Stimulated activated effector memory CD8-positive, alpha-beta T cell treated with anti-CD3 and anti-CD28 coated beads, Interleukin-12 subunit alpha, Interleukin-12 subunit beta, amount 100 ng/mL, for 72 hours (primary cell): ENCODE measurements at regions not wholly inside any gene's neighbourhood (a gene's known extent, or its start where the extent isn't known, plus 50 kb on each side); places are given as distances from the start of the nearest gene placed in this dataset.
"Not testable (repeated sequence)": the region's sequence is repeated elsewhere in the genome, so short reads cannot be mapped to it uniquely, and the experiment has no call there.

ENCODE experiments used
- ATAC-seq: fragments of 150-1000 bp; cut with Tn5 transposase; 2 replicates; pipeline ENCODE4 v1.10.0; 2021
- DNase-seq, 2 donors: peaks; one replicate each; pipeline ENCODE4 v3.0.0; 2021 to 2022; ENCODE audit warnings: low spot score in 2 of 2
- H3K27ac Mint-ChIP-seq: one replicate; pipeline ENCODE4 v1.8.0; 2022; ENCODE audit warnings: mild to moderate bottlenecking, mixed read lengths
- H3K36me3 Mint-ChIP-seq: one replicate; pipeline ENCODE4 v1.8.0; 2022; ENCODE audit warnings: mild to moderate bottlenecking, mixed read lengths
- H3K4me1 Mint-ChIP-seq: one replicate; pipeline ENCODE4 v1.8.0; 2022; ENCODE audit warnings: mixed read lengths
- H3K4me3 Mint-ChIP-seq: one replicate; pipeline ENCODE4 v1.8.0; 2022; ENCODE audit warnings: mild to moderate bottlenecking, mixed read lengths
- H3K9me3 Mint-ChIP-seq: one replicate; pipeline ENCODE4 v1.8.0; 2022; ENCODE audit warnings: mixed read lengths

GRCh38 chr2:40700231-40700954 lies 248.5 kb upstream of the SLC8A1 start:
- Mint-ChIP-seq H3K4me1 (no peaks in the 10 kb centered on the region), H3K36me3 (no peaks in the 10 kb centered on the region), H3K27ac (no peak overlapping the region), H3K9me3 (peaks cover 4% of the 10 kb centered on the region), H3K4me3 (no peak overlapping the region)
- DNase-seq (no peak), ATAC-seq (no peak)

- not testable (repeated sequence) for H3K36me3 Mint-ChIP-seq, H3K27ac Mint-ChIP-seq, DNase-seq, H3K4me1 Mint-ChIP-seq, ATAC-seq, H3K4me3 Mint-ChIP-seq
- peaks cover 17% of the 10 kb centered on the region for H3K9me3 Mint-ChIP-seq
Observed at GRCh38 chr2:40712197-40712894, 260.5 kb upstream of the SLC8A1 start.

GRCh38 chr2:40716879-40717278 lies 265.0 kb upstream of the SLC8A1 start:
- no peak overlapping the region for H3K4me3 Mint-ChIP-seq
- ATAC-seq (no peak), DNase-seq (no peak)
- peaks cover 10% of the 10 kb centered on the region for H3K9me3 Mint-ChIP-seq
- no peak overlapping the region for H3K27ac Mint-ChIP-seq
- H3K36me3 Mint-ChIP-seq = no peaks in the 10 kb centered on the region
- no peaks in the 10 kb centered on the region for H3K4me1 Mint-ChIP-seq

GRCh38 chr2:40719414-40719813 lies 267.5 kb upstream of the SLC8A1 start:
- ATAC-seq = no peak
- H3K4me1 Mint-ChIP-seq = no peaks in the 10 kb centered on the region
- no peak overlapping the region for H3K4me3 Mint-ChIP-seq
- DNase-seq = no peak
- no peaks in the 10 kb centered on the region for H3K36me3 Mint-ChIP-seq
- H3K9me3 Mint-ChIP-seq = peaks cover 10% of the 10 kb centered on the region
- no peak overlapping the region for H3K27ac Mint-ChIP-seq

GRCh38 chr2:40721595-40721994 lies 269.7 kb upstream of the SLC8A1 start:
- Mint-ChIP-seq H3K36me3 (no peaks in the 10 kb centered on the region), H3K9me3 (peaks cover 6% of the 10 kb centered on the region), H3K27ac (no peak overlapping the region), H3K4me3 (no peak overlapping the region), H3K4me1 (no peaks in the 10 kb centered on the region)
- DNase-seq = no peak
- peak; percentile 21 for ATAC-seq

- Mint-ChIP-seq H3K9me3 (peaks cover 6% of the 10 kb centered on the region), H3K4me1 (no peaks in the 10 kb centered on the region), H3K4me3 (no peak overlapping the region), H3K36me3 (no peaks in the 10 kb centered on the region), H3K27ac (no peak overlapping the region)
- no peak for DNase-seq
- ATAC-seq = no peak
Observed at GRCh38 chr2:40723194-40723593, 271.3 kb upstream of the SLC8A1 start.

- peaks cover 6% of the 10 kb centered on the region for H3K9me3 Mint-ChIP-seq
- DNase-seq = no peak
- no peak for ATAC-seq
- no peaks in the 10 kb centered on the region for H3K4me1 Mint-ChIP-seq
- no peaks in the 10 kb centered on the region for H3K36me3 Mint-ChIP-seq
- no peak overlapping the region for H3K4me3 Mint-ChIP-seq
- no peak overlapping the region for H3K27ac Mint-ChIP-seq
Observed at GRCh38 chr2:40725040-40725439, 273.1 kb upstream of the SLC8A1 start.

- Mint-ChIP-seq H3K4me3 (no peak overlapping the region), H3K4me1 (no peaks in the 10 kb centered on the region), H3K27ac (no peak overlapping the region), H3K36me3 (no peaks in the 10 kb centered on the region), H3K9me3 (peaks cover 6% of the 10 kb centered on the region)
- ATAC-seq (no peak), DNase-seq (no peak)
Observed at GRCh38 chr2:40725950-40726349, 274.1 kb upstream of the SLC8A1 start.

GRCh38 chr2:40734797-40735196 lies 282.9 kb upstream of the SLC8A1 start:
- Mint-ChIP-seq H3K4me3 (no peak overlapping the region), H3K9me3 (peaks cover 6% of the 10 kb centered on the region), H3K36me3 (no peaks in the 10 kb centered on the region), H3K4me1 (no peaks in the 10 kb centered on the region), H3K27ac (no peak overlapping the region)
- ATAC-seq = no peak
- no peak for DNase-seq

- Mint-ChIP-seq H3K27ac (no peak overlapping the region), H3K9me3 (peaks cover 2% of the 10 kb centered on the region), H3K4me3 (no peak overlapping the region), H3K4me1 (no peaks in the 10 kb centered on the region), H3K36me3 (no peaks in the 10 kb centered on the region)
- DNase-seq (no peak), ATAC-seq (no peak)
Observed at GRCh38 chr2:40737180-40737579, 285.3 kb upstream of the SLC8A1 start.

- H3K36me3 Mint-ChIP-seq = no peaks in the 10 kb centered on the region
- H3K27ac Mint-ChIP-seq = no peak overlapping the region
- no peaks in the 10 kb centered on the region for H3K4me1 Mint-ChIP-seq
- DNase-seq (no peak), ATAC-seq (no peak)
- peaks cover 4% of the 10 kb centered on the region for H3K9me3 Mint-ChIP-seq
- H3K4me3 Mint-ChIP-seq = no peak overlapping the region
Observed at GRCh38 chr2:40740419-40740818, 288.5 kb upstream of the SLC8A1 start.

GRCh38 chr2:40741532-40741931 lies 289.6 kb upstream of the SLC8A1 start:
- Mint-ChIP-seq H3K4me3 (no peak overlapping the region), H3K9me3 (peaks cover 8% of the 10 kb centered on the region), H3K27ac (no peak overlapping the region), H3K36me3 (no peaks in the 10 kb centered on the region), H3K4me1 (no peaks in the 10 kb centered on the region)
- DNase-seq = no peak
- no peak for ATAC-seq

- Mint-ChIP-seq H3K36me3 (no peaks in the 10 kb centered on the region), H3K27ac (no peak overlapping the region), H3K4me1 (no peaks in the 10 kb centered on the region), H3K4me3 (no peak overlapping the region), H3K9me3 (peaks cover 11% of the 10 kb centered on the region)
- ATAC-seq = no peak
- no peak for DNase-seq
Observed at GRCh38 chr2:40746191-40746590, 294.3 kb upstream of the SLC8A1 start.

- H3K9me3 Mint-ChIP-seq = peaks cover 7% of the 10 kb centered on the region
- no peak overlapping the region for H3K4me3 Mint-ChIP-seq
- no peak for DNase-seq
- no peak for ATAC-seq
- H3K27ac Mint-ChIP-seq = no peak overlapping the region
- no peaks in the 10 kb centered on the region for H3K4me1 Mint-ChIP-seq
- no peaks in the 10 kb centered on the region for H3K36me3 Mint-ChIP-seq
Observed at GRCh38 chr2:40751981-40752380, 300.1 kb upstream of the SLC8A1 start.

- no peak overlapping the region for H3K4me3 Mint-ChIP-seq
Observed at GRCh38 chr2:40752796-40753195, 300.9 kb upstream of the SLC8A1 start.

GRCh38 chr2:40754912-40755311 lies 303.0 kb upstream of the SLC8A1 start:
- peaks cover 3% of the 10 kb centered on the region for H3K9me3 Mint-ChIP-seq
- H3K36me3 Mint-ChIP-seq = no peaks in the 10 kb centered on the region
- H3K4me1 Mint-ChIP-seq = no peaks in the 10 kb centered on the region
- ATAC-seq = no peak
- DNase-seq = no peak
- H3K27ac Mint-ChIP-seq = no peak overlapping the region
- no peak overlapping the region for H3K4me3 Mint-ChIP-seq

More at GRCh38 chr2:40752796-40753195, 300.9 kb upstream of the SLC8A1 start:
- Mint-ChIP-seq H3K9me3 (peaks cover 3% of the 10 kb centered on the region), H3K4me1 (no peaks in the 10 kb centered on the region), H3K27ac (no peak overlapping the region), H3K36me3 (no peaks in the 10 kb centered on the region)
- DNase-seq (no peak), ATAC-seq (no peak)
